ENCODE measurements at regions not wholly inside any gene's neighbourhood (a gene's known extent, or its start where the extent isn't known, plus 50 kb on each side); places are given as distances from the start of the nearest gene placed in this dataset.

GRCh38 chr20:40427026-40427425 lies 262.0 kb downstream of the MAFB start:
- DNase-seq (ENCODE audit: extremely low spot score, insufficient read length, low read depth), result no peak
- FAIRE-seq, result no peak

- FAIRE-seq, result no peak
- DNase-seq (ENCODE audit: extremely low spot score, insufficient read length, low read depth), result no peak
These were observed 264.3 kb downstream of the MAFB start for GRCh38 chr20:40424695-40425094.

GRCh38 chr20:40422656-40423055 lies 266.4 kb downstream of the MAFB start:
- FAIRE-seq, result no peak
- DNase-seq (ENCODE audit: extremely low spot score, insufficient read length, low read depth), result no peak

- DNase-seq (ENCODE audit: extremely low spot score, insufficient read length, low read depth) (no peak), FAIRE-seq (no peak)
These were observed 272.8 kb downstream of the MAFB start for GRCh38 chr20:40416274-40416673.

GRCh38 chr20:40414843-40415615 lies 274.0 kb downstream of the MAFB start:
- FAIRE-seq (no peak), DNase-seq (ENCODE audit: extremely low spot score, insufficient read length, low read depth) (no peak)

GRCh38 chr20:40410028-40410427 lies 279.0 kb downstream of the MAFB start:
- DNase-seq (ENCODE audit: extremely low spot score, insufficient read length, low read depth) (no peak), FAIRE-seq (no peak)

GRCh38 chr20:40397467-40397866 lies 291.6 kb downstream of the MAFB start:
- DNase-seq (ENCODE audit: extremely low spot score, insufficient read length, low read depth), result no peak
- no peak for FAIRE-seq

GRCh38 chr20:40393197-40394079 lies 295.6 kb downstream of the MAFB start:
- FAIRE-seq (no peak), DNase-seq (ENCODE audit: extremely low spot score, insufficient read length, low read depth) (no peak)

GRCh38 chr20:40390654-40391053 lies 298.4 kb downstream of the MAFB start:
- no peak for DNase-seq (ENCODE audit: extremely low spot score, insufficient read length, low read depth)
- no peak for FAIRE-seq

- FAIRE-seq, result no peak
These were observed 318.2 kb downstream of the MAFB start for GRCh38 chr20:40370800-40371199.

GRCh38 chr20:40368876-40369275 lies 320.2 kb downstream of the MAFB start:
- no peak for FAIRE-seq
- DNase-seq (ENCODE audit: extremely low spot score, insufficient read length, low read depth), result no peak

More at GRCh38 chr20:40370800-40371199, 318.2 kb downstream of the MAFB start:
- no peak for DNase-seq (ENCODE audit: extremely low spot score, insufficient read length, low read depth)

GRCh38 chr20:40361916-40362315 lies 327.1 kb downstream of the MAFB start:
- DNase-seq (ENCODE audit: extremely low spot score, insufficient read length, low read depth) (no peak), FAIRE-seq (no peak)

- no peak for FAIRE-seq
- DNase-seq (ENCODE audit: extremely low spot score, insufficient read length, low read depth), result no peak
These were observed 329.7 kb downstream of the MAFB start for GRCh38 chr20:40359131-40359912.

GRCh38 chr20:40354880-40355279 lies 334.2 kb downstream of the MAFB start:
- DNase-seq (ENCODE audit: extremely low spot score, insufficient read length, low read depth), result no peak
- no peak for FAIRE-seq

- FAIRE-seq (no peak), DNase-seq (ENCODE audit: extremely low spot score, insufficient read length, low read depth) (no peak)
These were observed 345.6 kb downstream of the MAFB start for GRCh38 chr20:40343390-40343789.

GRCh38 chr20:40341561-40341960 lies 347.5 kb downstream of the MAFB start:
- DNase-seq (ENCODE audit: extremely low spot score, insufficient read length, low read depth) (no peak), FAIRE-seq (no peak)

GRCh38 chr20:40339661-40340449 lies 349.2 kb downstream of the MAFB start:
- DNase-seq (ENCODE audit: extremely low spot score, insufficient read length, low read depth), result no peak
- no peak for FAIRE-seq

- FAIRE-seq, result no peak
- DNase-seq (ENCODE audit: extremely low spot score, insufficient read length, low read depth), result no peak
These were observed 352.5 kb downstream of the MAFB start for GRCh38 chr20:40336533-40336932.

GRCh38 chr20:40335901-40336351 lies 353.1 kb downstream of the MAFB start:
- FAIRE-seq, result no peak
- DNase-seq (ENCODE audit: extremely low spot score, insufficient read length, low read depth), result no peak

- no peak for DNase-seq (ENCODE audit: extremely low spot score, insufficient read length, low read depth)
- no peak for FAIRE-seq
These were observed 353.6 kb downstream of the MAFB start for GRCh38 chr20:40335437-40335836.

Data from GM18507 (cell line).